ENCODE measurements at regions not wholly inside any gene's neighbourhood (a gene's known extent, or its start where the extent isn't known, plus 50 kb on each side); places are given as distances from the start of the nearest gene placed in this dataset.

DNA sequence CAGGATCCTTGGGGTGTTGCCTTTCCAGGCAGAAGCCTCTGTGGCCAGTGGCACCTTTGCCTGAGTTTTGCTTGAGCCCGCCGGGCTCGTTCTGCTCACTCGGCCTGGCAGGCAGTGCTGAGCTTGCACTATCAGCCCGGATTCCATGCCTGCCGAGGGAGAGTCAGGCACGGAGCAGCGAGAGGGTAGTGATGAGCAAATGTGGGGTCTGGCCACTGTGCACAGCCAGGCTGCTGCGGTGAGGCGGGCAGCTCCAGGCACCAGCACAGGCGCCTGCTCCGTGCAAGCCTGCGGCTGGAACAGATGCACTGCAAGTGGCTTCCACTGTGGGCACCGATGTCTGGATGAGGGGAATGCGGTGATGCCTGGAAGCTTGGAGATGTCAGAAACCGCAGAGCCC lies 619.2 kb downstream of the RAPGEF2 start:
- TF ChIP-seq, protein P1, sequence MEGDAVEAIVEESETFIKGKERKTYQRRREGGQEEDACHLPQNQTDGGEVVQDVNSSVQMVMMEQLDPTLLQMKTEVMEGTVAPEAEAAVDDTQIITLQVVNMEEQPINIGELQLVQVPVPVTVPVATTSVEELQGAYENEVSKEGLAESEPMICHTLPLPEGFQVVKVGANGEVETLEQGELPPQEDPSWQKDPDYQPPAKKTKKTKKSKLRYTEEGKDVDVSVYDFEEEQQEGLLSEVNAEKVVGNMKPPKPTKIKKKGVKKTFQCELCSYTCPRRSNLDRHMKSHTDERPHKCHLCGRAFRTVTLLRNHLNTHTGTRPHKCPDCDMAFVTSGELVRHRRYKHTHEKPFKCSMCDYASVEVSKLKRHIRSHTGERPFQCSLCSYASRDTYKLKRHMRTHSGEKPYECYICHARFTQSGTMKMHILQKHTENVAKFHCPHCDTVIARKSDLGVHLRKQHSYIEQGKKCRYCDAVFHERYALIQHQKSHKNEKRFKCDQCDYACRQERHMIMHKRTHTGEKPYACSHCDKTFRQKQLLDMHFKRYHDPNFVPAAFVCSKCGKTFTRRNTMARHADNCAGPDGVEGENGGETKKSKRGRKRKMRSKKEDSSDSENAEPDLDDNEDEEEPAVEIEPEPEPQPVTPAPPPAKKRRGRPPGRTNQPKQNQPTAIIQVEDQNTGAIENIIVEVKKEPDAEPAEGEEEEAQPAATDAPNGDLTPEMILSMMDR (IDR thresholded peaks at IDR 0.05), result no peak
- Histone ChIP-seq H3K27me3 (ENCODE audit: control insufficient read depth, insufficient read depth, low read length) (no peaks in the 10 kb centered on the region), H3K4me3 (ENCODE audit: low read depth, low read length) (no peak overlapping the region), H3K36me3 (ENCODE audit: control insufficient read depth, insufficient read depth, low read length) (no peaks in the 10 kb centered on the region), H3K4me2 (ENCODE audit: low read length) (no peak overlapping the region), H3K9me3 (ENCODE audit: control insufficient read depth, low read length) (no peaks in the 10 kb centered on the region), H2AFZ (no peak overlapping the region), H3K27ac (no peak overlapping the region), H3K9ac (no peak overlapping the region), H3K4me1 (no peaks in the 10 kb centered on the region), H3K79me2 (no peaks in the 10 kb centered on the region)

- Histone ChIP-seq H3K27ac (no peak overlapping the region), H3K27me3 (ENCODE audit: control insufficient read depth, insufficient read depth, low read length) (no peaks in the 10 kb centered on the region), H3K9ac (no peak overlapping the region), H3K9me3 (ENCODE audit: control insufficient read depth, low read length) (no peaks in the 10 kb centered on the region), H3K4me1 (no peaks in the 10 kb centered on the region), H3K4me2 (ENCODE audit: low read length) (no peak overlapping the region), H3K4me3 (ENCODE audit: low read depth, low read length) (no peak overlapping the region), H3K36me3 (ENCODE audit: control insufficient read depth, insufficient read depth, low read length) (no peaks in the 10 kb centered on the region), H2AFZ (no peak overlapping the region), H3K79me2 (no peaks in the 10 kb centered on the region)
- TF ChIP-seq, protein P1 (IDR thresholded peaks at IDR 0.05), result no peak
Measured at GRCh38 chr4:159722918-159723317, 620.0 kb downstream of the RAPGEF2 start.

GRCh38 chr4:159723341-159724048 lies 620.6 kb downstream of the RAPGEF2 start:
- no peak overlapping the region for H3K4me2 ChIP-seq (ENCODE audit: low read length)
- TF ChIP-seq, protein P1 (IDR thresholded peaks at IDR 0.05), result no peak
- no peaks in the 10 kb centered on the region for H3K36me3 ChIP-seq (ENCODE audit: control insufficient read depth, insufficient read depth, low read length)
- no peak overlapping the region for H3K27ac ChIP-seq
- H3K4me1 ChIP-seq, result no peaks in the 10 kb centered on the region
- no peaks in the 10 kb centered on the region for H3K9me3 ChIP-seq (ENCODE audit: control insufficient read depth, low read length)
- no peak overlapping the region for H2AFZ ChIP-seq
- H3K79me2 ChIP-seq, result no peaks in the 10 kb centered on the region
- H3K27me3 ChIP-seq (ENCODE audit: control insufficient read depth, insufficient read depth, low read length), result no peaks in the 10 kb centered on the region
- no peak overlapping the region for H3K9ac ChIP-seq
- H3K4me3 ChIP-seq (ENCODE audit: low read depth, low read length), result no peak overlapping the region

DNA sequence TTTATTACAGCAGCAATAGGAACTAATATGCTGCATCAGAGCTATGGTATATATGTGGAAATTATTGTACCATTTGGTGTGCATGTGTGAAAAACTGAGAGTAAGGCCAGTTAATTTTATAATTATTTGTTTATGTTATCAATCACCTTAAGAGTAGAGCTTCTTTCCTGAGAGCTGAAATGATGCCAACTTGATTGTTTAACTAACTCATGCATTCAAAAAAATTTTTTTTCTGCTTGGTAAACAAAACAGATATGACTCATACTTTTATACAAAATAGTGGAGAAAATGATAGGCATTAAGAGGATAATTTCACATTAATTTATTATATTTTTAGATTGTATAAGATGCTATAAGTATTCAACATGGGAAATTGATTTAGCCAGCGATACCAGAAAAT lies 622.7 kb downstream of the RAPGEF2 start:
- H3K4me2 ChIP-seq (ENCODE audit: low read length), result no peak overlapping the region
- H3K4me3 ChIP-seq (ENCODE audit: low read depth, low read length), result no peak overlapping the region
- no peaks in the 10 kb centered on the region for H3K79me2 ChIP-seq
- H3K4me1 ChIP-seq, result no peaks in the 10 kb centered on the region
- TF ChIP-seq, protein P1 (IDR thresholded peaks at IDR 0.05), result no peak
- H3K9ac ChIP-seq, result no peak overlapping the region
- H2AFZ ChIP-seq, result no peak overlapping the region
- no peaks in the 10 kb centered on the region for H3K27me3 ChIP-seq (ENCODE audit: control insufficient read depth, insufficient read depth, low read length)
- H3K27ac ChIP-seq, result no peak overlapping the region
- H3K36me3 ChIP-seq (ENCODE audit: control insufficient read depth, insufficient read depth, low read length), result no peaks in the 10 kb centered on the region
- no peaks in the 10 kb centered on the region for H3K9me3 ChIP-seq (ENCODE audit: control insufficient read depth, low read length)

All from parathyroid adenoma (tissue), 2 donors.